GM20431 (cell line): ENCODE measurements at regions not wholly inside any gene's neighbourhood (a gene's known extent, or its start where the extent isn't known, plus 50 kb on each side); places are given as distances from the start of the nearest gene placed in this dataset.
"Not testable (repeated sequence)": the region's sequence is repeated elsewhere in the genome, so short reads cannot be mapped to it uniquely, and the experiment has no call there.

Experiments
- in situ Hi-C: fragments of 300-500 bp; cut with MseI, MboI; formaldehyde crosslinking; loops from one replicate; pipeline ENCODE4 v1.15.0; 2020; ENCODE audit warnings: low sequenced_read_pairs; ENCODE audit not compliant: unreplicated experiment

DNA sequence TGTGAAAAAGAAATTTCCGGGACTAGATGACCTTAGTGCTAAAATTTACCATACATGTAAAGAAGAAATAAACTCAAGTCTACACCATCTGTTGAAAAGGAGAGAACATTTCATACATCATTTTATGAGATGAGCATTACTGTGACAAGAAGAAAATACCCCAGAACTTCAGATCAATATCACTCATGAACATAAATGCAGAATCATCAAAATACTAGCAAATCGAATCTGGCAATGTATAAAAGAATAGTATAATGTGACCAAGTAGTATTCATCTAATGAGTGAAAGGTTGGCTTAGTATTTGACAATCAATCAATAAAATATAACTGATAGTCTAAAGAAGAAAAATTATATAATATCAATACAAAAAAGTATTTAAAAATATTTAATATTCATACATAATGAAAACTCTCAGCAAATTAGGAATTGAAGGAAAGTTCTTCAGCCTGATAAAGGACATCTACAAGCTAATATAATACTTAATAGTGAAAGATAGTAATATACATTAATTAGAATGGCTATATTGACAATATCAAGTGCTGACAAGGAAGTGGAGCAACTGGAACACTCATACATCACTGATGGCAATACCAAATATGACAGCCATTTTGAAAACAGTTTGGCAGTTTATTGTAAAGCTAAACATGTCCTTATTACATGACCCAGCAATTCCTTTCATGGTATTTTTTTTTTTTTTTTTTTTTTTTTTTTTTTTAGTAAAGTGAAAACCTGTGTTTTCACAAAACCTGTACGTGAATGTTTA lies 231.4 kb upstream of the ZEB2 start:
- in situ Hi-C loops = no loop called here

DNA sequence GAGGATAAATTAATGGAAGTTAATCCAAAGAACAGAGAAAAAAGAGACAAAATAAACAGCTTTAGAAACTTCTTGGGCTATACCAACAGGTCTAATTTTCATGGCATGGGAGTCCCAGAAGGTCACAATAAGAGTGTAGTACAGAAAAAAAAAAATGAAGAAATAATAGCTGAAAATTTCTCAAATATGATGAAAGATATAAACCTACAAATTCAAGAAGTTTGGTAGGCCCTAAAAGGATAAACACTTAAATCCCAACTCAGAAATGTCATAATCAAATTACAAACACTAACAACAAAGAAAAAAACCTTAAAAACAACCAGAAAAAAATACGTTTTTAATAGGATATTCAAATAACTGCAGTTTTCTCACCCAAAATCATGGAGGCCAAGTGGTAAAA lies 229.3 kb upstream of the ZEB2 start:
- in situ Hi-C loops = no loop called here

DNA sequence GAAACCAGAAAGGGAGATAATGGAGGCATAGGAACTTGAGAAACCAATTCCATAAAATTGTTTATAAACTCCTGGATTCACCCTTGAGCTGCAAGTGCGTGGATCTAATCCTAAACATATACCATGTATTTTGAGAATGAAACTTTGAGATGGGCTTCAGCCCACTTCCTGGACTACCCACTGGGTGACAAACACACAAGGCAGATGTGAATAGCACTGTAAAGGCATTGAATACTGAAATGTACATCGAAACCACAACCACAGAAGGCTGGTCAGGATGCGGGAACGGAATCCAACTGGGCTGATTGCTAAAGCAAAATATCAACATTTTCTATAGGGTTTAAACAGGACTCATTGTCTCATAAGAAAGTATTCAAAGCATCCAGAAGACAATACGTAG lies 228.5 kb upstream of the ZEB2 start:
- in situ Hi-C loops = no loop called here

DNA sequence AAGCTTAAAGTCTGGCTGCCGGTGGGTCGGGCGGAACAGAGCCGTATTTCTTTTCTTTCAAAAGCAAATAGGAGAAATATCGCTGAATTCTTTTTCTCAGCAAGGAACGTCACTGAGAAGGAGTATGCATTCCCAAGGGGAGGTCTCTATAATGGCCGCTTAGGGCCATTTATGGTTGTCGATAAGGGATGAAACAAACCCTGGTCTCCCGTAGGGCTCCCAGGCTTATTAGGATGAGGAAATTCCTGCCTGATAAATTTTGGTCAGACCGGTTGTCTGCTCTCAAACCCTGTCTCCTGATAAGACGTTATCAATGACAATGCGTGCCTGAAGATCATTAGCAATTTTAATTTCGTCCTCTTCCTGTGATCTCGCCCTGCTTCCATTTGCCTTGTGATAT lies 227.7 kb upstream of the ZEB2 start:
- in situ Hi-C loops = no loop called here

DNA sequence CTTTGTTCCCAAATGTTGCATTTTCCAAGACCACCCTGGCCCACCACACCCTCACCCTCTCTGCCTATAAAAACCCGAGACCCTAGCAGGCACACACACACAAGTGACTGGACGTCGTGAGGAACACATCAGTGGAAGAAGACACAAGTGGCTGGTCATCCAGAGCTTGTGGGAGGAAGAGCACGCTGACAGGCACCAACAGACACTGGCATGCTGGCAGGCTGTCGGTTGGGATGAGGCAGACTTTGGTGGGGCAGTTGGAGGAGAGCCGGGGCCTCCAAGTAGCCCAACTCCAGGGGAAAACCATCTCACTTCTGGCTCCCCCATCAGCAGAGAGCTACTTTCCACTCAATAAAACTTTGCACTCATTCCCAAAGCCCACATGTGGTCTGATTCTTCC lies 225.5 kb upstream of the ZEB2 start:
- in situ Hi-C loops = no loop called here

DNA sequence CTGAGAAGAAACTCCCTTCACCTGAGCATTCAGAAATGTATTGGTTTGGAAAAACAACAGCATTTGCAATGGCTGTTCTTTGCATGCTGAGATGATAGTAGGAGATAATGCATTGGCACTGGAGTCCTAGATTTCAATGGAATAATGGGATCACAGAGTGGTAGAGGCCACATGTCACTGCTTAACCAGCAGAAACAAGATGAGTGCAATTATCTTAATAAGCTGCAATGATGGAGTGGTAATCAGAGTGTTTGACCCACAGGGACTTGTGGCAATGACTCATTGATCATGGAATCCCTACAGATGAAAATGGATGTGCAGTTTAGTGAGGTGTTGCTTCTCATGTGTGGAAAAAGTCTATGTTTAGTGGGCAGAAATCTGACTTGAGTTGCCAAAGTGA lies 218.8 kb upstream of the ZEB2 start:
- in situ Hi-C loops = no loop called here

DNA sequence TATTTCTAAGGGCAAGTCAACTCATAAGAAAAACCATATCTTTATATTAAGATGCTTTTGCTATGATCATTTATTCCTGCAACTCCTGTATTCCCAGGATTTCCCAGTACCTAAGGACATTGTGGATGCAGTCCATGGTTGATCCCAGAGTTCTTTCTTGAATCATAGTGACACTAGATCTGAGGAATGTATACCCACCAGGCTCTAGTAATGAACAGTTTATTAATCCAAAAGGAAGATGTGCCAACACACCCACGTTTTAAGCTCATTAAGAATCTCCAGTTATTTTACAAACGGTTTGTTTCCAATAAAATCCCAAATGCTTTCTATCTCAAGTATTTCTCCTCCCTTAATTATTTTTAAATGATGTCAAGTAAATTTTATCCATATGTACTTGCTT lies 210.8 kb upstream of the ZEB2 start:
- in situ Hi-C loops = no loop called here

DNA sequence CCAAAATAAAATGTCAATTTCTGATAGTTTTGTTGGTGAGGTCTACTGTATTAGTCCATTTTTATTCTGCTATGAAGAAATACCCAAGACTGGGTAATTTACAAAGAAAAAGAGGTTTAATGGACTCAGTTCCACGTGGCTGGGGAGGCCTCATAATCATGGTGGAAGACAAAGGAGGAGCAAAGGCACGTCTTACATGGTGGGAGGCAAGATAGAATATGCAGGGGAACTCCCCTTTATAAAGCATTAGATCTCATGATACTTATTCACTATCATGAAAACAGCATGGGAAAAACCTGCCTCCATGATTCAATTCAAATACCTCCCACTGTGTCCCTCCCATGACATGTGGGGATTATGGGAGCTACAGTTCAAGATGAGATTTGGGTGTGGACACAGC lies 204.5 kb upstream of the ZEB2 start:
- in situ Hi-C loops = not testable (repeated sequence)

DNA sequence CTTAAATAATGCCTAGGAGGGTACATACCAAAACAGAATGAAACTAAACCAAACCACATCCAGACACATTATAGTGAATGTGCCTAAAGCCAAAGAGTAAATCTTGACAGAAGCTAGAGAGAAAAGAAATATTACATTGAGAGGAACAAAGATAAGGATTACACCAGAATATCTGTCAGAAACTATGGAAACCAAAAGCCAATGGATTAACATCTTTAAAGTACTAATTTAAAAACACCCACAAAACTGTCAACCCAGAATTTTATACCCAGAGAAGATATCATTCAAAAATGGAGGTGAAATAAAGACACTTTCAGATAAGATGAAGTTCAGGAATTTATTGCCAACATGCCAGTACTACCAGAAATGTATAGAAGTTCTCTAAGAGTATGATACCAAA lies 198.5 kb upstream of the ZEB2 start:
- in situ Hi-C loops = no loop called here

DNA sequence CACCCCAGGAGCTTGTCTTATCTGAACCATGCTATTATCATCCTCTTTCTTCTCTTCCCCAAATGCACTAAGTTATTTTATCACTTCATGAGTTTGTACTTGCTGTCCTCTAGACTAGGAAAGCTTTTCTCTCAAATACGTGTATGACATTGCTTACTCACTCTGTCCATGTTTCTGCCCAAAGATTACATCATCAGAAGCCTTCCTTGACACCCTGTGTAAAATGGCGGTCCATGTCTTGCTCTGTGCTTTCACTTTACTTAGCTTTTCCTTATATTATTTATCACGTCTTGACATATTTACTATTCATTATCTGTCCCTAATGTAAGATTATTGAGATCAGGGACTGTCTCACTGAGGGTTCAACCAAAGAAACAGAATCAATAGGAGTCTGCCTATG lies 196.1 kb upstream of the ZEB2 start:
- in situ Hi-C loops = no loop called here

DNA sequence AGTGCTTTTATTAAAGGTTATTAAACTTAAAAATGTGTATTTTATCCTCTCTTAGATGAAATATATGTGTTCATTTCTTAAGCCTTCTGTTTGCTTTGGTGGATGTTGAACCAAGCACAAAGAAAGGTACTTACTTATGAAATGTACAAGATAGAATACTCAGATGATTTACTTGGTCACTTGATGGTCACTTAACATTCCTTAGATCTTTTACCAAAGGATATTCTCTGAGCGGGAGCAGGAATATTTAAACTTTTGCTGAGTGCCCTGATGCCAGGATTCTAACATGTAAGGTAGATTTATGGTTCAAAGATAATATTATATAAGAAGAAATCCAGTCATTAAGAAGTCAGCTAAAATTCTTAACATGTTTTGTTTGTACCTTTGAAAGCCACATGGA lies 193.5 kb upstream of the ZEB2 start:
- in situ Hi-C loops = no loop called here

DNA sequence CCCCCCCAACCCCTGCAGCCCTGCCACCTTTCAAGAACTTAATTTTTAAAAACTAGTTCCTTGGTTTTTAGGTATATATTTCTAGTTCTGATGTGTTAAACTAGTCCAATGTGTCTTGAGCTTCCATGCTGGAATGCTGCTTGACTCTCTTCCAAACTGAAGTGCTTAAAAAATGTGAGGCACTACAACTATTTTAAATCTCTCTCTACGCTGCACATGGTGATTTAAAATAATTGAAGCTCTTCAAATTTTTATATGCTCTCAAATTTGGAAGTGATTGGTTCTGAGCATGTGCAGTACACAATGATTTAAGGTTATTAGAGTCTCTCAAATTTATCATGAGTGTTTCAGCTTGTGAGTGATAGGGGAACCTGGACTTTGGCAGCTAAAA lies 192.6 kb upstream of the ZEB2 start:
- in situ Hi-C loops = no loop called here

DNA sequence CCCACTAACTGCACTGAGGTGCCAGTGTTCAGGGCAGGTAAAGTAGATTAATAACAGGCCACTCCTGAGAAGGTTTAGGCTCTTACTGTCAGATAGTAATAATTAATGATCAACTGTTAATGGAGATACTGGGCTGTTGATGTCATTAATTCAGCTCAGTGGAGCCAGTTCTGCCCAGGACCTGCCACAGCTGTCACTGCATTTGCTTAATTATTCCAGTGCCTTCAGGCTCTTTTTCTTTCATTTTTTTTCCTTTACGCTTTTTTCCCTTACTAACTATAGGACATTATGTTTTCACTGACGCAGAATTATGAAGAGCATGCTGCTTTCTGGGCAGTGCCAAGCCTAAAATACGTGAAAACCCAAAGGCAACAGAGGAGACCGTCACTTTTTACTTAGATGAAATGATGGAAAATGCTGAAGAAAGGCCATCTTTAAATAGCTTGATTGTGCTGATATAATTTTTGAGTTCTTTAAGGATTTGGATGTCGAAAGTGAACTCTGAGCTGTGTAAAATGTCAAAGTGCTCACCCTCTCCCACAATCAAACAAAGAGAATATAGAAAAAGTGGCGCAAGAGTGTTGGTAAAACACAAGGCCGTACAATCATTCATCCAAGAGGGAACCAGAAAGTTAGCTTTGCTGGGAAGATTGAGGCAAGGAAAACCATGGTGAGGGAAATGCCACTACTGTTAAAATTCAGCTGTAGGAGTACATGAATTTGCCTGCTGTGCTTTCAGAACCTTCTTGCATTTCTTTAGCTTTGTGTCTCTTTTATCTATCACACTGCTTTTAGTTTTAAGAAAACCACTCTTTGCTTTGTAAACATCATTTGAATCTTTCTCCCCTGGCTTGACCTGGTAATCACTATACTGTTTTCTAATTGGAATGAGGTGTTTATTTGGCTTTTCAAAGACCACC lies 192.0 kb upstream of the ZEB2 start:
- in situ Hi-C loops = no loop called here

DNA sequence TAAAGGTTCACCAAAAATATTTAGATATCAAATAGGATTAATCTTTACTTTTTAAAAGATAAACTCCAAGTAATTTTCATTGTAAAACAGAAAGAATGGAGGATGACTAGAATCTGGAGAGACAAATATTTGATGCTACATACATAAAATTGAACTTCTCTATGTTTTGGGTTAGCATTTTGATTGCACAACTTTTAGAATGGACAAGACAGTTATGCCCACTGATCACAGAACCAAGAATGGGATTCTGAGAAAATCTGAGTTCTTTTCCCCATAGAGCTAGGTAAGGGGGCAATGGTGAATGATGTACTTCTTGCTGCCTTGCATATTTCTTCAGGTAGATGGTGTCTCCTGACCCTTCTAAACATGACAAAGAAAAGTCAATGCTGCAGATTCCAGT lies 191.2 kb upstream of the ZEB2 start:
- in situ Hi-C loops = no loop called here

DNA sequence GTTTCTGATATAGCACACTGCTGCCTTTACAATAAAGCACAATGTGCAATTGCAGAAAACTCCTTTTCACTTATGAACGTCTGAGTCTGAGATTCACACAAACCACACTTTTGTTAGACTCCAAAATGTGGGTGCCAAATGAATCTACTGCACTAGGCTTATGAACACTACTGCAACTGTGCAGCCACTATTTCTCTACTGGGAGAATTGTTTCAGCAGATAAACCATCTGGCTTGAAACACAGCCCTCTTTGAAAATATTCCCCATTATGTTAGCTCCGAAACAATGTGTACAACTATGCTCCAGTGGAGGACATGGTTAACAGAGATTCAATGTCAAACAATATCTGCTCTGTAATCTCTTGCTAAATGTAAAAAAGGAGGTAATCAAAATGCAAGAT lies 188.7 kb upstream of the ZEB2 start:
- in situ Hi-C loops = no loop called here

DNA sequence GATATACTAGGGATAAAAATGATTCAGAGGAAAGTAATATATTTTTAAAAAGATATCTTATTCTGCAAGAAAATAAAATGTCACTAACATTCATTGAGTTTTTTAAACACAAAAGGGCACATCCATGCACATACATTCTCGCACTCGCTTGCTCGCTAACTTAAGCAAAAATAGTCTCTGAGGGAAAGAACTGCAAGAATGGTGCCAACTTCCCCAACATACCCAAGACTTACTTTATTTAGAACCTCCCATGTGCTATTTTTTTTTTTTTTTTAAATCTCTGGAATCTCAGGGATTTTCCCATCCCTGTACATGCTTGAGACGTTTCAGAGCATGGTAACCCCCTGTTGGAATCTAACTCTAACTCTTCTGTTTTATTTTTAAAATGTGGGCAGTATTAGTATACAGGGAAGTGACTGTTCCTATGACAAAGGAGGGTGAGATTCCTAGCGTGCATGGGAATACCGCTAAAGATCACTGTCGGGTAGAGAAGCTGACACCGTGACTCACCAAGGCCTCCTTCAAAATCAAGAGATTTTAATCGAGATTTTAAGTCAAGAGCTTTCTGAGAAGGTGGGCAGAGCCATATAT lies 187.9 kb upstream of the ZEB2 start:
- in situ Hi-C loops = no loop called here

DNA sequence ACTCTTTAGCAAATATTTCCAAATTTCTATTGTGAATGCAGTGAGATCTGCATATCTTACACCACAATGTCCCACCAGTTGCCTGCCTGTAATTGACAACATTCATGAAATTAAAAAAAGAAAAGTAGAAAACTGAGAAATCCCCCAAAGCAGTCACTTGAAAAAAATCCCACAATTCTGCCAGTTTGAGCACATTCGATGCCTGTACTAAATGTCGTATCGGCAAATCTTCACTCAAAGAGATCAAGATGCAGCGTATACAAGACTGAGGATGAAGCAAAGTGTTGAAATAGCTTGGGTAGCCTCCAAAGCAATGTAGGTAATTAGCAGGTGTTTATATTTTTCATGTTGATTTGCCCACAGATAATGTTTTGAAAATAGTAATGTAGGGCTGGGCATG lies 186.7 kb upstream of the ZEB2 start:
- in situ Hi-C loops = no loop called here

DNA sequence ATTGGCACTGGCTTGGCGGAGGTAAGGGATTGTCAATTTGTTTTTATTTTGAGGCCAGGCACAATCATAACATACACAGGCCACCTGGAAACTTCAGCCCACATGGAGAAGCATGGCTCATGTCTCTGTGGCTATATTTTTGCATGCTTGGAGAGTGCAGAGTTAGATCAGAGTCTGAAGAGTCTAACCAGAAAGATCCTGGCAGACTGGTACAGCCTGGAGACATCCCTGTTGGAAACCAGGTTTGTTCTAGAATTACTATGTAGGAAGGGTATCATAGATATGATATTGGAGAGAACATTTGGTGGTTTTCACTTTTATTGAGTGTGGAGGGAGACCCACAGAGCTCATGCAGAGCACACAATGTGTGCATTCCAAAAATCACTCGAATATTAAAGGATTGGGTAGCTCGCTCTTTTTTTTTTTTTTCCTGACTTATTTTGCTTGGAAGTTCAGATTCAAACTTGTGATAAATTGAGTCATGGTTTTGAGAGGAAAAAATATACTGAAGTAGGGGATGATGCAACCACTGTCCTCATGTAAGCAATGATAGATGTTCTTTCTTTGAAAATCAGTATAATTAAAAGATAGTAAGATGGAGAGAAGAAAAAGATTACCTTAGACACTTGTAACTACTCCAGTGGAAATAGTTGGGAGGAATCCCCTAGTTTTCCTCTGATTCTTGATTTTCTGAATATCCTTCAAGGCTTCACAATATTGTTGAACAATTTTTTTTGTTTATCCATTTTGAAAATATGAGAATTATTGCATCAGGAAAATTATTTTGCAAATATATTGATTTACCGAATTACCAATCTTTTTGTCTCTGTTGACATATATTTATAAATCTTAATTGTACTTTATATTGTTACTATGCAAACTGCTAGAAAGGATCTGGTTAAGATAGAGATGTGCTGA lies 185.7 kb upstream of the ZEB2 start:
- in situ Hi-C loops = no loop called here

DNA sequence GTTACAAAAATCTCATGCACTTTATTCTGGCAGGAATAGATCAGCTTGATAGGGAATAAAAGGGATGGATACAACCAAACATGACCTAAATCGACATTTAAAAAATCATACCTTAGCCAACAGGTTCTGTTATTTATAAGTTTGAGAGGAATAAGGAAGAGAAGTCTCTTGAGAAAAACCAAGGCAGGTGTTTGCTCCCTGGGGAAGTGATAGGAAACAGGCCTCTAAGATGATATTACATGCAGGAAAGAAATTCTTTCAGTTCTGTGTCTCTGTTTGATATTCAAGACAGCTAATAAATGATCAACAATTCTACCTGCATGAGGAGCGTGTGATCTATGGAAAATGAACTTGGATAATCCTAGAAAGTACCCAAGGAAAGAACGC lies 184.8 kb upstream of the ZEB2 start:
- in situ Hi-C loops = no loop called here
